ENCODE measurements at regions not wholly inside any gene's neighbourhood (a gene's known extent, or its start where the extent isn't known, plus 50 kb on each side); places are given as distances from the start of the nearest gene placed in this dataset.

GRCh38 chr9:25752398-25752797 lies 74.2 kb upstream of the TUSC1 start:
- TF ChIP-seq CTCF (IDR thresholded peaks at IDR 0.05): no peak
- no peak for TF ChIP-seq TCF7L2 (IDR thresholded peaks at IDR 0.05; ENCODE audit: low read depth, low read length)
- no peak for TF ChIP-seq POLR2AphosphoS5 (IDR thresholded peaks at IDR 0.05; ENCODE audit: low read depth, low read length)
- no peak for TF ChIP-seq REST (IDR thresholded peaks at IDR 0.05; ENCODE audit: insufficient read depth in 1 of 2, low read depth in 2 of 2, low read length in 1 of 2)
